Choroid plexus epithelial cell (primary cell): ENCODE measurements at regions not wholly inside any gene's neighbourhood (a gene's known extent, or its start where the extent isn't known, plus 50 kb on each side); places are given as distances from the start of the nearest gene placed in this dataset.

Source experiments
- DNase-seq: peaks from one replicate; pipeline ENCODE4 v3.0.0-alpha.2; 2010; ENCODE audit warnings: low read depth
- H3K4me3 ChIP-seq: 2 replicates; pipeline ENCODE4 v1.5.1; 2011; ENCODE audit warnings: low read depth, mild to moderate bottlenecking, control low read depth, low read length, moderate library complexity
- CTCF ChIP-seq: conservative IDR thresholded peaks from 2 replicates; pipeline ENCODE4 v1.5.1; 2011; ENCODE audit warnings: low read depth, mild to moderate bottlenecking, control low read depth, inconsistent platforms, low read length, moderate library complexity

GRCh38 chr13:73987618-73988017 lies 146.6 kb downstream of the KLF12 start:
- TF ChIP-seq CTCF, result no peak
- no peak overlapping the region for H3K4me3 ChIP-seq
- no peak for DNase-seq

GRCh38 chr13:73985783-73986182 lies 148.4 kb downstream of the KLF12 start:
- DNase-seq, result no peak
- no peak overlapping the region for H3K4me3 ChIP-seq
- TF ChIP-seq CTCF, result no peak

GRCh38 chr13:73984949-73985691 lies 149.1 kb downstream of the KLF12 start:
- DNase-seq, result no peak
- TF ChIP-seq CTCF, result no peak
- H3K4me3 ChIP-seq, result no peak overlapping the region

- TF ChIP-seq CTCF, result no peak
Observed at GRCh38 chr13:73984201-73984600, 150.0 kb downstream of the KLF12 start.

GRCh38 chr13:73983109-73983508 lies 151.1 kb downstream of the KLF12 start:
- no peak for DNase-seq
- no peak for TF ChIP-seq CTCF
- no peak overlapping the region for H3K4me3 ChIP-seq

More at GRCh38 chr13:73984201-73984600, 150.0 kb downstream of the KLF12 start:
- H3K4me3 ChIP-seq, result no peak overlapping the region
- DNase-seq, result no peak

- peak; percentile 28 for DNase-seq
- no peak for TF ChIP-seq CTCF
- H3K4me3 ChIP-seq, result no peak overlapping the region
Observed at GRCh38 chr13:73981595-73981994, 152.6 kb downstream of the KLF12 start.

GRCh38 chr13:73975767-73976166 lies 158.4 kb downstream of the KLF12 start:
- H3K4me3 ChIP-seq, result no peak overlapping the region
- no peak for TF ChIP-seq CTCF
- DNase-seq, result no peak
